HL-60 (cell line): ENCODE measurements at regions not wholly inside any gene's neighbourhood (a gene's known extent, or its start where the extent isn't known, plus 50 kb on each side); places are given as distances from the start of the nearest gene placed in this dataset.

Source experiments
- DNase-seq, 2 experiments: peaks; one replicate each; pipeline ENCODE4 v3.0.0-alpha.2; 2010 to 2020; ENCODE audit warnings: low read depth in 1 of 2, low spot score in 1 of 2
- H3K27ac ChIP-seq: fragments of 250-450 bp; sonication (Bioruptor Pico); replicated peaks from 2 replicates; pipeline ENCODE4 v1.5.1; 2020; ENCODE audit warnings: mild to moderate bottlenecking, moderate library complexity
- H3K27me3 ChIP-seq: fragments of 250-450 bp; sonication (Bioruptor Pico); 2 replicates; pipeline ENCODE4 v1.5.1; 2021; ENCODE audit warnings: mild to moderate bottlenecking, moderate library complexity; ENCODE audit not compliant: insufficient read depth, poor library complexity, severe bottlenecking
- H3K4me3 ChIP-seq: replicated peaks from 2 replicates; pipeline ENCODE4 v1.5.1; 2011; ENCODE audit warnings: mild to moderate bottlenecking, control low read depth, low read length; ENCODE audit not compliant: insufficient read depth
- GABPA ChIP-seq: IDR thresholded peaks from 2 replicates; pipeline ENCODE4 v1.6.1; 2012; ENCODE audit warnings: low read depth
- POLR2AphosphoS5 ChIP-seq: IDR thresholded peaks from 2 replicates; pipeline ENCODE4 v1.6.1; 2012; ENCODE audit warnings: low read depth
- SPI1 ChIP-seq: IDR thresholded peaks from 2 replicates; pipeline ENCODE4 v1.6.1; 2012; ENCODE audit warnings: low read depth, mild to moderate bottlenecking, borderline replicate concordance
- TF ChIP-seq, protein P1 (sequence below): IDR thresholded peaks from one replicate; pipeline ENCODE4 v1.5.1; 2011; ENCODE audit warnings: low read length, control low read depth, inconsistent platforms; ENCODE audit not compliant: insufficient read depth
- TF ChIP-seq, protein P2 (sequence below): IDR thresholded peaks from 2 replicates; pipeline ENCODE4 v1.6.1; 2012; ENCODE audit warnings: low read depth; ENCODE audit not compliant: insufficient replicate concordance

DNA sequence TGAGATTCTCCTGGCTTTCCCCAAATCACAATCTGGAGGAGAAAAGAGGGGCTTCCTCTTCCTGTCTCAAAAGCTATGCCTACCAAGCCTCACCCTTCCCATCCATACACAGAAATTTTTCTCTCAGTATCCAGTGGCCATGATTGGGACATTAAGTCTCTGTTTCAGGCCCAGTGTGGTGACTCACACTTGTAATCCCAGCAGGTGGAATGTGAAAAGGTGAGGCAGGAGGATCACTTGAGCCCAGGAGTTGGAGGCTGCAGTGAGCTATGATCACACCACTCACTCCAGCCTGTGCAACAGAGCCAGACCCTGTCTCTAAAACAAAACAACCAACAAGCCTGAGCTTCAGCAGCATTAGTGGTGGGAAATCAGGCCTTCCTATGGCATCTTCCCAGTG is 210.0 kb downstream of the OGFRL1 start:
- no peak for TF ChIP-seq GABPA
- no peak for TF ChIP-seq SPI1
- TF ChIP-seq, protein P1, sequence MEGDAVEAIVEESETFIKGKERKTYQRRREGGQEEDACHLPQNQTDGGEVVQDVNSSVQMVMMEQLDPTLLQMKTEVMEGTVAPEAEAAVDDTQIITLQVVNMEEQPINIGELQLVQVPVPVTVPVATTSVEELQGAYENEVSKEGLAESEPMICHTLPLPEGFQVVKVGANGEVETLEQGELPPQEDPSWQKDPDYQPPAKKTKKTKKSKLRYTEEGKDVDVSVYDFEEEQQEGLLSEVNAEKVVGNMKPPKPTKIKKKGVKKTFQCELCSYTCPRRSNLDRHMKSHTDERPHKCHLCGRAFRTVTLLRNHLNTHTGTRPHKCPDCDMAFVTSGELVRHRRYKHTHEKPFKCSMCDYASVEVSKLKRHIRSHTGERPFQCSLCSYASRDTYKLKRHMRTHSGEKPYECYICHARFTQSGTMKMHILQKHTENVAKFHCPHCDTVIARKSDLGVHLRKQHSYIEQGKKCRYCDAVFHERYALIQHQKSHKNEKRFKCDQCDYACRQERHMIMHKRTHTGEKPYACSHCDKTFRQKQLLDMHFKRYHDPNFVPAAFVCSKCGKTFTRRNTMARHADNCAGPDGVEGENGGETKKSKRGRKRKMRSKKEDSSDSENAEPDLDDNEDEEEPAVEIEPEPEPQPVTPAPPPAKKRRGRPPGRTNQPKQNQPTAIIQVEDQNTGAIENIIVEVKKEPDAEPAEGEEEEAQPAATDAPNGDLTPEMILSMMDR, result no peak
- no peak for TF ChIP-seq POLR2AphosphoS5
- TF ChIP-seq, protein P2, sequence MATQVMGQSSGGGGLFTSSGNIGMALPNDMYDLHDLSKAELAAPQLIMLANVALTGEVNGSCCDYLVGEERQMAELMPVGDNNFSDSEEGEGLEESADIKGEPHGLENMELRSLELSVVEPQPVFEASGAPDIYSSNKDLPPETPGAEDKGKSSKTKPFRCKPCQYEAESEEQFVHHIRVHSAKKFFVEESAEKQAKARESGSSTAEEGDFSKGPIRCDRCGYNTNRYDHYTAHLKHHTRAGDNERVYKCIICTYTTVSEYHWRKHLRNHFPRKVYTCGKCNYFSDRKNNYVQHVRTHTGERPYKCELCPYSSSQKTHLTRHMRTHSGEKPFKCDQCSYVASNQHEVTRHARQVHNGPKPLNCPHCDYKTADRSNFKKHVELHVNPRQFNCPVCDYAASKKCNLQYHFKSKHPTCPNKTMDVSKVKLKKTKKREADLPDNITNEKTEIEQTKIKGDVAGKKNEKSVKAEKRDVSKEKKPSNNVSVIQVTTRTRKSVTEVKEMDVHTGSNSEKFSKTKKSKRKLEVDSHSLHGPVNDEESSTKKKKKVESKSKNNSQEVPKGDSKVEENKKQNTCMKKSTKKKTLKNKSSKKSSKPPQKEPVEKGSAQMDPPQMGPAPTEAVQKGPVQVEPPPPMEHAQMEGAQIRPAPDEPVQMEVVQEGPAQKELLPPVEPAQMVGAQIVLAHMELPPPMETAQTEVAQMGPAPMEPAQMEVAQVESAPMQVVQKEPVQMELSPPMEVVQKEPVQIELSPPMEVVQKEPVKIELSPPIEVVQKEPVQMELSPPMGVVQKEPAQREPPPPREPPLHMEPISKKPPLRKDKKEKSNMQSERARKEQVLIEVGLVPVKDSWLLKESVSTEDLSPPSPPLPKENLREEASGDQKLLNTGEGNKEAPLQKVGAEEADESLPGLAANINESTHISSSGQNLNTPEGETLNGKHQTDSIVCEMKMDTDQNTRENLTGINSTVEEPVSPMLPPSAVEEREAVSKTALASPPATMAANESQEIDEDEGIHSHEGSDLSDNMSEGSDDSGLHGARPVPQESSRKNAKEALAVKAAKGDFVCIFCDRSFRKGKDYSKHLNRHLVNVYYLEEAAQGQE, result no peak
- no peak overlapping the region for H3K27ac ChIP-seq
- no peaks in the 10 kb centered on the region for H3K27me3 ChIP-seq
- no peak overlapping the region for H3K4me3 ChIP-seq
- no peak for DNase-seq

DNA sequence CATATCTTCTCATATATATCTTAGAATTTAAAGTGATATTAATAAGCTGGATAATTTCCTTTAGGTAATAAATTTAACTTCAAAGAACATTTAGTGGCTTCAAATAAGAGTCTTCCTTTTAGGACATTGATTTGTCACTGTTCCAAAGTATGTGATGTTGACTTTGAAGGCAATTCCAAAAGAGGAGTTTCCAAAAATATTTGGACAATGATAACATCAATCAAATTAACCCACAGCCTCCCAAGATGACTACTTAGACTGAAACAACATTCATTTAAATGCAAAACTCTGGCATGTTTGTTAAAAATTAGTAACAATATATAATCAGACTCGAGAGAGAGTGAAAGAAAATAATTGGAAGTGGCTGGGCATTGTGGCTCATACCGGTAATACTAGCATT is 211.1 kb downstream of the OGFRL1 start:
- Histone ChIP-seq H3K27me3 (no peaks in the 10 kb centered on the region), H3K27ac (no peak overlapping the region), H3K4me3 (no peak overlapping the region)
- TF ChIP-seq GABPA, result no peak
- TF ChIP-seq, protein P1, result no peak
- TF ChIP-seq, protein P2, result no peak
- TF ChIP-seq SPI1, result no peak
- TF ChIP-seq POLR2AphosphoS5, result no peak
- DNase-seq, result no peak

DNA sequence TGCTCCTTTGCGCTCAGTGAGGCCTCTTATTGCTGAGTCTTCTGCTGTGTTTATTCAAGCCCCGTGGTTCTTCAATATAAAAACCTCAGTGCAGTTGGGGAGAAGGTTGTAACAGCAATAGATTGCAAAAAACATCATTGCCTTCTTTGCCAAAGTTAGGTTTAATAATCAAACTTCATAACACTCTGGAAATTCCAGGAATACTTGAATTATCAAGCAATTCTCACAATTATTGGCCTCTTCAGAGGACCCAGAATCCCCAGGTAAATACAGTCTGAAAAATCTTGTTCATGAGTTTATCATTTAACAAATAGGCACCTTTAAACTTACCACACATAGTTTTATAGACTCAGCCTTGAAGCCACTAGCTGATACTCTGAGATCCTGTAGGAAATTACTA is 213.6 kb downstream of the OGFRL1 start:
- TF ChIP-seq, protein P2, result no peak
- TF ChIP-seq POLR2AphosphoS5, result no peak
- H3K27ac ChIP-seq, result no peak overlapping the region

DNA sequence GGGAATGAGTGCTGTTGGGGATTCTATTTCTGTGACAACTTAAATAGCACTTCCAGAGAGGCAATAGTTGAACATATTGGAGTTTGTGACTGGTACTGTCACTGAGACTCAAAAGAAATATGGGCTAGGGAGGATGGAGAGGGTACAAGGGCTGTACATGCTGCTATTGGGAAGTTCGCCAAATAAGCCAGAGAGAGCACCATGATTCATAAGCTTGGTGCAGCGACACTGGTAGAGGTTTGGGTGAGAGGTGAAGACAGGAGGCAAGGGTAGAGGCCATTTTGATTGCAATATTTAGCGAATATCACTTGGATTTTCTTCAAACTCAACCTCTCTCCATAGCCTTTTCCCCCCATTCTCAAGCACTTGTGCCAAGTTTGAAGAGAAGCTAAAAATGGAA is 214.3 kb downstream of the OGFRL1 start:
- no peaks in the 10 kb centered on the region for H3K27me3 ChIP-seq
- H3K4me3 ChIP-seq, result no peak overlapping the region
- TF ChIP-seq POLR2AphosphoS5 (no peak), SPI1 (no peak), GABPA (no peak)
- TF ChIP-seq, protein P1, result no peak
- TF ChIP-seq, protein P2, result no peak
- no peak overlapping the region for H3K27ac ChIP-seq
- no peak for DNase-seq

More for the DNA sequence above, 213.6 kb downstream of the OGFRL1 start:
- no peak for DNase-seq
- Histone ChIP-seq H3K4me3 (no peak overlapping the region), H3K27me3 (no peaks in the 10 kb centered on the region)
